GDM1 (cell line): ENCODE measurements at regions not wholly inside any gene's neighbourhood (a gene's known extent, or its start where the extent isn't known, plus 50 kb on each side); places are given as distances from the start of the nearest gene placed in this dataset.

Source experiments
- DNase-seq: peaks from one replicate; lab custom pipeline; 2025; lab: John Stamatoyannopoulos, UW

DNA sequence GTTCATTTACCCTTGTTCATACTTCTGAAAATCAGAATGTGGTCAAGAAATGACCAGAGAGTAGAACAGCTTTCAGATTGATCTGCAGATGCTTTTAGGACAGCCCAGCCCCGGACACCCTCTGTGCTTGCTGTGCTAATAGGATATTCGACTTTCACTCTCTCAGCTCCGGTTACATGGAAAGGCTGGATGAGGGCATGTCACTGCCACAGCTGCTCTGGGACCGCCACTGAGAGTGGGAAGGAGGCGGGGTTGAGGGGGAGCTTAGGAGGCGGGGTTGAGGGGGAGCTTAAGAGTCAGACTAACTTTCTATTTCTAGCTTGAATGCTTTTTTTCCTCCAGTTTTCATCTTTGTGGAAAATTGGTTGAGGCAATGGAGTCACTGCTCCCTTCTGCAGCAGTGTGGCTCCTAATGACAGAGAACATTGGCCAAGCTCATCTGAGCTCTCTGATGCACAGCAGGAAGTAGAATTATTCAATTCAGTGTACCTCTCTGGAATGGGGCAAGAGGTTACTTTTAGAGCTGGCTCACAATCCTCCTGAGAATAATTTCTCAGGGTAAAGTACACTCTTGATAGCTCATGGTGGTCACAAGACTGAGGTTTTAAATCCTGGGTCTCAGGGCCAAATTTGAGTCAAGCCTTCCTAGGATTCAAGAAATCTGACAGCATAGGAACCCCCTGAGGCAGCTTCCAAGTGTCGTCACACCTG, 74.6 kb upstream of the NPAS1 start:
- no peak for DNase-seq

DNA sequence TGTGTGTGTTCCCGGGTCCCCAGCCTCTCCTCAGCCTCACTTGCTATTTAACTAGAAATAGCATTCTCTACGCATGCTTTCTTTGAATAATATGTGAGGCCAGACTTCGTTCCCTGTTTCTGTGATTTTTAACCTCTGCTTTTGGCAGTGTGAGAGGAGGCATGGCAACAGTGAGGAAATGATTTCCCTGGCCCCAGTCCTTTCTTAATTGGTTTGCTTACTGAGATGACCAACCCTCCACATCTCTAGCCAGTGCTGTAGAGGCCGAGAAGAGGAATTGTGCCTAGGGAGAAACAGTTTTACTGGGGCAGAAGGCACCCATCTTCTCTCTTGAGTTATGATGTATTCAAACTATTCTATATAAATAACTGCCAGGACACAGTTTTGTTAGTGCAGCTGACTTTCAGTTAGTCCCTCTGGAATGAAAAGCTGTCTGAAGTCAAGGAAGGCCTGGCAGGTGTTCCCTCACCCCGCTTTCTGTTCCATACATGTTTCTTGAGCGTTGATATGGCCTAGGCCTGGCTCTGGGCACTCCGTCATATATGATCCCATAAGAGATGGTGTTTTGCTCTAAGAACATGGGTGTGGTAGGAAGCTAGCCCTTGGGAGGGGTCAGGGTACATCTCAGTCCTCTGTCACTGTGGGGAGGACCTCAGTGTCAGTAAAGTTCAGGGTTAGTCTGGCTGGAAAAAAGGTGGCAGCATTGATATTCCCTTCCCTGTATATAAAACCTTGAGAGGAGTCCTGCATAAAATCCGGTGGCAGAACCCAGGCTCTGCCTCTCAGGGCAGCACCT, 73.7 kb upstream of the NPAS1 start:
- DNase-seq: no peak

- no peak for DNase-seq
Measured at GRCh38 chr19:46946611-46947238, 72.9 kb upstream of the NPAS1 start.

GRCh38 chr19:46947866-46948265, 71.8 kb upstream of the NPAS1 start:
- DNase-seq: no peak

GRCh38 chr19:46950526-46951170, 69.0 kb upstream of the NPAS1 start:
- no peak for DNase-seq

DNA sequence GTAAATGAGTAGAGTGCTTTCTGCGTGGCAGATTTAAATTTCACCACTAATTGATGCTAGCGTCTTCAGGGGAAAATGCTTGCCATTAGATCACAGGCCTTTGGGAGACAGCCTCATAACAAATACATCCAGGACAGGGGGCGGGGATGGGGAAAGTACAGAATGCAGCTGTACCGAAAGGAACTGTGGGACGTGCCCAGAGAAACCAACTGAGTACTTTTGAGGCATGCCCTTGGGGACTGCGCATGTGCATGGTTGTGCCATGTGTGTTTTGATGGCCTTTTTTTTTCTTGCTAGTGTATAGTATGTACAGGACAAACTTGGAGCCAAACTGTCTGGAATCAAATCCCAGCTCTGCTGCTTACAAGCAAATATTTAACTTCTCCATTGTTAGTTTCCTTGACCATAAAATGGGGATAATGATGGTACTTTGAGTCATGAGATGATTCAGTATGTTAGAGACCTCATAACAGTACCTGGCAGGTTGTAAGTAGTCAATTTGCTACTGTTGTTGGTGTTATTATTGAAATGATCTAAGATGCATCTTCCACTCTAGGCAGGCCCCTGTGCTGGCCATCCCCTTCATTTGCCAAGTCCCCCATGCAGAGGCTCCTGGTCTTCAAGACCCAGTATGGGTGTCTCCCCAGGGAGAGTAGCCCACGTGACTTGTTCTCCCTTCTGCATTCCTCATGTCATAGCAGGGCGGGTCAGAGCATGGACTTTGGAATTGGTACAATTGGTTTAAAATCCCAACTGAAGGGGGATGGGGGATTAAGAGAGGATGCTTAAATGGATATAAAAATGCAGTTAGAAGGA, 68.3 kb upstream of the NPAS1 start:
- DNase-seq: no peak

DNA sequence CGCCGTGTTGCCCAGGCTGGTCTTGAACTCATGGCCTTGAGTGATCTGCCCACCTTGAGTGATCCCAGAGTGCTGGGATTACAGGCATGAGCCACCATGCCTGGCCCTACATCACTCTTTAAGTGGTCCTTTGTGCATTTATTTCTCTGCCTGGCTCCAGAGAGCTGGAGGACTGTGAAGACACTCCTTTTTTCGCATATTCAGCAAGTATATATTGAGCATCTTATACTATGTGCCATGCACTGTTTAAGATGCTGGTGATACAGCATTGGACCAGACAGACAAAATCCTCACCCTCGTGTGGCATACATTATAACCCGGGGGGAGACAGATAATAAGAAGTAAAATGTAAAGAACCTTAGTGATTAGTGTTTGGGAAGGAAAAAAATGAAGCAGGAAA, 66.8 kb upstream of the NPAS1 start:
- DNase-seq: no peak

GRCh38 chr19:46953955-46954501, 65.6 kb upstream of the NPAS1 start:
- no peak for DNase-seq

DNA sequence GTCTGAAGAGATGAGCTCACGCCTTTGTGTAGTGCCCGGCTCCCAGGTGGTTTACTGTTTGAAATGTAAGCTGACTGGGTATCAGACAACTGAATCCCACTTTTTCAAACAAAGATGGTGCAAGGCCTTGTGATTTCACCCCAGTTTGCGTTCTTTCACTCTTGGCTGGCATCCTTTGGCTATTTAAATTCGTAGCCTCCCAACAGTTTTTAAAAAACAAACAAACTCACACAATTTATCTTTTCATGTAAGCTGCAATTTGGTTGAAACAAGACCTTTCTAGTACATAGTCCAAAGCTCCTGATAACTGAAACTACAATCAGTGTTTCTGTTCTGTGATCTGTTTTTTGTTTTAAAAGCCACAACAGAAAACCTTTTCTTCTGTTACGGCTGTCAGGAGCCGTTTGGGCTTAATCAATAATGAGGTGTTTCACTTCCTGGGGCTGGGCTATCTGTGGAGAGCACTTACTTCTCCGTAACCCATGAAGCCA, 65.1 kb upstream of the NPAS1 start:
- DNase-seq: no peak

GRCh38 chr19:46954993-46955812, 64.4 kb upstream of the NPAS1 start:
- no peak for DNase-seq

GRCh38 chr19:46955813-46956371, 63.7 kb upstream of the NPAS1 start:
- no peak for DNase-seq

DNA sequence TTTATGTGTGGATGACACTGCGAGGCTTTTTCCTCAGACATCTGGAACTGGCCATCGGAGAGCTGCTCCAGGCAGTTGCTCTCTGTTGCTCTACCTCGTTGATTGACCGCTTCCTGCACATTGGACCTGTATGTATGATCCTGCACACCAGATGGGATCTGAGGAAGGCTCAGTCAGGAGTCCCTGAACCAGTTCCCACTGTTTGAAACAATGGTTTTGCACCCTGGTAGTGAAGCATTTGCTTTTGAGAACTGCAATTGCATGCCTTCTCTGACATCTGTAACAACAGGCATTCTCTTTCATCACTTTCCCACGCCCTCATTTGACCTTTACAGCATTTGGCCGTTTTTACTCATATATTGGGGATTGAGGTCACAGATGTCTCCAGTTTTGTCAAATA, 61.1 kb upstream of the NPAS1 start:
- no peak for DNase-seq

GRCh38 chr19:46959894-46960556, 59.6 kb upstream of the NPAS1 start:
- no peak for DNase-seq

DNA sequence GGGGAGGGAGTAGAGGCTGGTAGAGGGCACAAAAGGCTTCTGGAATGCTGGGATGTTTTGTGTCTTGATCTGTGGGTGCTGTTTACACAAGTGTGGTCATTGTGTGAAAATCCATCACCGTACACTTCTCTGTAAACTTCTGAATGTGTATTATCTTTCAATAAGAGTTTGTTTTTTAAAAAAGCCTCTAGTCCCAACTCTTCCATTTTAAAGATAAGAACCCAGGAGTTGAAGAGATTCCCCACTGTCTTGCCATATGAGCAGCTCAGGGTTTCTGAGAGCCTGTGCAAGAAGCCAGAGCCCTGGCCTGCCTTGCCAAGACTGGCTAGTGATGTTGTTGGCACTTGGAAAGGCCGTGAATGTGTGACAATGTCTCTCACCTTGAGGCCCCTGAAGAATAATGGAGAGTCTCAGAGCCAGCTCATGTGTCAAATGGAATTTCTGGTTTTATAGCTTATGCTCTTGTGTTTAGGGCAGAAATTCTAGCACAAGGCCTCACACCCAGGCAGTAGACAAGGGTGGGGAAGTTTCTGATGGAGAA, 57.5 kb upstream of the NPAS1 start:
- DNase-seq: no peak

GRCh38 chr19:46963093-46963734, 56.4 kb upstream of the NPAS1 start:
- DNase-seq: no peak

- peak; percentile 58 for DNase-seq
Measured at GRCh38 chr19:46967578-46968032, 52.0 kb upstream of the NPAS1 start.
